Natural killer cell treated with Interleukin-12 subunit alpha and Interleukin-12 subunit beta and Interleukin-15 and Interleukin-18, amount 100 ng/mL, for 72 hours (primary cell): ENCODE measurements at regions not wholly inside any gene's neighbourhood (a gene's known extent, or its start where the extent isn't known, plus 50 kb on each side); places are given as distances from the start of the nearest gene placed in this dataset.
"Not testable (repeated sequence)": the region's sequence is repeated elsewhere in the genome, so short reads cannot be mapped to it uniquely, and the experiment has no call there.

Experiments used
- ATAC-seq, 2 donors: fragments of 150-1000 bp; cut with Tn5 transposase in 1 of 2; sonication (Bioruptor Pico), chemical (Tn5 transposase) in 1 of 2; 2 replicates each; pipeline ENCODE4 v1.10.0; 2021
- DNase-seq: peaks from one replicate; pipeline ENCODE4 v3.0.0; 2022; ENCODE audit warnings: low spot score
- H3K27ac Mint-ChIP-seq, 2 donors: 1 replicate in 1 of 2; 2 replicates in 1 of 2; pipeline ENCODE4 v1.8.0; 2022; ENCODE audit warnings: mixed read lengths in 2 of 2, mild to moderate bottlenecking in 1 of 2, moderate library complexity in 1 of 2
- H3K27me3 Mint-ChIP-seq, 2 donors: 1 replicate in 1 of 2; 2 replicates in 1 of 2; pipeline ENCODE4 v1.8.0; 2022; ENCODE audit warnings: mixed read lengths in 2 of 2
- H3K36me3 Mint-ChIP-seq: one replicate; pipeline ENCODE4 v1.8.0; 2022; ENCODE audit warnings: mixed read lengths
- H3K4me1 Mint-ChIP-seq, 2 donors: 1 replicate in 1 of 2; 2 replicates in 1 of 2; pipeline ENCODE4 v1.8.0; 2022; ENCODE audit warnings: low read depth in 2 of 2, mixed read lengths in 2 of 2, mild to moderate bottlenecking in 1 of 2
- H3K4me3 Mint-ChIP-seq: one replicate; pipeline ENCODE4 v1.8.0; 2022; ENCODE audit warnings: mixed read lengths
- H3K9me3 Mint-ChIP-seq: 2 replicates; pipeline ENCODE4 v1.8.0; 2022; ENCODE audit warnings: mixed read lengths

GRCh38 chr9:1882711-1883403 is 132.3 kb upstream of the SMARCA2 start:
- H3K27ac Mint-ChIP-seq = no peak overlapping the region
- DNase-seq = no peak
- H3K4me1 Mint-ChIP-seq = no peaks in the 10 kb centered on the region
- no peaks in the 10 kb centered on the region for H3K9me3 Mint-ChIP-seq
- H3K36me3 Mint-ChIP-seq = no peaks in the 10 kb centered on the region
- H3K27me3 Mint-ChIP-seq = peaks cover 7 to 12% of the 10 kb centered on the region in 2 donors
- no peak overlapping the region for H3K4me3 Mint-ChIP-seq
- no peak for ATAC-seq

- no peaks in the 10 kb centered on the region for H3K9me3 Mint-ChIP-seq
- H3K4me3 Mint-ChIP-seq = no peak overlapping the region
- peaks cover 18 to 34% of the 10 kb centered on the region in 2 donors for H3K27me3 Mint-ChIP-seq
- no peak for ATAC-seq
- H3K27ac Mint-ChIP-seq = no peak overlapping the region
- no peak for DNase-seq
- no peaks in the 10 kb centered on the region for H3K4me1 Mint-ChIP-seq
- no peaks in the 10 kb centered on the region for H3K36me3 Mint-ChIP-seq
Measured at GRCh38 chr9:1890201-1890600, 124.9 kb upstream of the SMARCA2 start.

DNA sequence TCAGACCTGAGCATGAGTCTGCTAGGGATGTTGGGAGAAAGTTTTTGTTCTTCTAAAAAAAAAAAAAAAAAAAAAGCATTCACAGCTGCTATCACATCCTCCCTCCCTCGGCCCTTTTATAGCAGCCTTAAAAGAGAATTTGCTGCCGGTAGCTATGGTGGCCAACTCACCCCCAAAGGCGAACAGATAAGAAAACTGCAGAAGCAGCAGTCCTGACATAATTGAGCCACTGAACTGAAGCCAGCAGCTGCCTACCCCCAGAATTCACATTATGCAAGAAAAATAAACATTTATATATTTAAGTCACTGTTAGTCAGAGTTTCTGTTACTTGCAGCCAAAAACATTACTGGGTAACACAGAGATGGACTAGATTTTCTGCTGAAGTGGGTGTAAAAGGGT is 124.3 kb upstream of the SMARCA2 start:
- H3K27me3 Mint-ChIP-seq = peaks cover 18 to 34% of the 10 kb centered on the region in 2 donors
- H3K27ac Mint-ChIP-seq = no peak overlapping the region
- DNase-seq = no peak
- no peaks in the 10 kb centered on the region for H3K36me3 Mint-ChIP-seq
- ATAC-seq = no peak
- no peaks in the 10 kb centered on the region for H3K4me1 Mint-ChIP-seq
- H3K4me3 Mint-ChIP-seq = no peak overlapping the region
- no peaks in the 10 kb centered on the region for H3K9me3 Mint-ChIP-seq

DNA sequence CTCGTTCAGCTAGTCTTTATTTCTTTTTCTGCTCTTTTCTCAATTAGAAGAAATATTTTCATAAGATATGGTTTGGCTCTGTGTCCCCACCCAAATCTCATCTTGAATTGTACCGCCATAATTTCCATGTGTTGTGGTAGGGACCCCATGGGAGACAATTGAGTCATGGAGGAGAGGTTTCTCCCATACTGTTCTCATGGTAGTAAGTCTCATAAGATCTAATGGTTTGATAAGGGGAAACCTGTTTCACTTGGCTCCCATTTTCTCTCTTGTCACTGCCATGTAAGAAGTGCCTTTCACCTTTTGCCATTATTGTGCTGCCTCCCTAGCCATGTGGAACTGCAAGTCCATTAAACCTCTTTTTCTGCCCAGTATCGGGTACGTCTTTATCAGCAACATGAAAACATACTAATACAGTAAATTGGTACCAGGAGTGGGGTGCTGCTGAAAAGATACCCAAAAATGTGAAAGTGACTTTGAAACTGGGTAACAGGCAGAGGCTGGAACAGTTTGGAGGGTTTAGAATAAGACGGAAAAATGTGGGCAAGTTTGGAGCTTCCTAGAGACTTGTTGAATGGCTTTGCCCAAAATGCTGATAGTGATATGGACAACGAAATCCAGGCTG is 112.0 kb upstream of the SMARCA2 start:
- H3K36me3 Mint-ChIP-seq = peaks cover 37% of the 10 kb centered on the region
- H3K27me3 Mint-ChIP-seq = peaks cover 5 to 23% of the 10 kb centered on the region in 2 donors
- peaks cover 16% of the 10 kb centered on the region for H3K9me3 Mint-ChIP-seq
- not testable (repeated sequence) for ATAC-seq, DNase-seq, H3K4me1 Mint-ChIP-seq, H3K27ac Mint-ChIP-seq, H3K4me3 Mint-ChIP-seq

GRCh38 chr9:1907465-1907864 is 107.7 kb upstream of the SMARCA2 start:
- peaks cover 0 to 8% of the 10 kb centered on the region in 2 donors for H3K27me3 Mint-ChIP-seq
- no peak for DNase-seq
- H3K9me3 Mint-ChIP-seq = peaks cover 6% of the 10 kb centered on the region
- H3K4me1 Mint-ChIP-seq = no peaks in the 10 kb centered on the region
- peaks cover 18% of the 10 kb centered on the region for H3K36me3 Mint-ChIP-seq
- H3K27ac Mint-ChIP-seq = no peak overlapping the region
- ATAC-seq = no peak
- no peak overlapping the region for H3K4me3 Mint-ChIP-seq

DNA sequence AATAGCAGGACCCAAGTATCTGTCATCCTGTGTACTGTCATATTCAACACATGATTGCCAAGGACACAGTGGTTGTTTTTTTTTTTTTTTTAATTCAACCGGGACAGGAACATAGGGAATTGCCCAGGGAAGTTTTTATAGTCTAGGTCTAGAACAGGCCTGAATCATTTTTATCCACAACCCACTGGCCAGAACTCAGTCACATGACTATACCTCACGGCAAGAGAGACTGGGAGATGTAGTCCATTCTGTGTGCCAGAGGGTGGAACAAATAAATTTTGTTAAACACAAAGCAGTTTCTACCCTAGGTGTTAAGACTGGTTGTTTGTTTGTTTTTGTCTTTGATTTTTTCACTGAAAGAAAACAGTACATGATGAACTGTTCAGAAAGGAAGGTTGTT is 105.8 kb upstream of the SMARCA2 start:
- peaks cover 0 to 8% of the 10 kb centered on the region in 2 donors for H3K27me3 Mint-ChIP-seq
- no peaks in the 10 kb centered on the region for H3K4me1 Mint-ChIP-seq
- no peak for ATAC-seq
- no peak overlapping the region for H3K27ac Mint-ChIP-seq
- H3K36me3 Mint-ChIP-seq = peaks cover 8% of the 10 kb centered on the region
- H3K9me3 Mint-ChIP-seq = no peaks in the 10 kb centered on the region
- no peak for DNase-seq
- no peak overlapping the region for H3K4me3 Mint-ChIP-seq

GRCh38 chr9:1910269-1910811 is 104.8 kb upstream of the SMARCA2 start:
- Mint-ChIP-seq H3K9me3 (no peaks in the 10 kb centered on the region), H3K4me3 (no peak overlapping the region), H3K36me3 (peaks cover under 1% of the 10 kb centered on the region), H3K4me1 (no peaks in the 10 kb centered on the region), H3K27me3 (peaks cover 0 to 10% of the 10 kb centered on the region in 2 donors), H3K27ac (no peak overlapping the region)
- ATAC-seq = no peak
- DNase-seq = no peak

DNA sequence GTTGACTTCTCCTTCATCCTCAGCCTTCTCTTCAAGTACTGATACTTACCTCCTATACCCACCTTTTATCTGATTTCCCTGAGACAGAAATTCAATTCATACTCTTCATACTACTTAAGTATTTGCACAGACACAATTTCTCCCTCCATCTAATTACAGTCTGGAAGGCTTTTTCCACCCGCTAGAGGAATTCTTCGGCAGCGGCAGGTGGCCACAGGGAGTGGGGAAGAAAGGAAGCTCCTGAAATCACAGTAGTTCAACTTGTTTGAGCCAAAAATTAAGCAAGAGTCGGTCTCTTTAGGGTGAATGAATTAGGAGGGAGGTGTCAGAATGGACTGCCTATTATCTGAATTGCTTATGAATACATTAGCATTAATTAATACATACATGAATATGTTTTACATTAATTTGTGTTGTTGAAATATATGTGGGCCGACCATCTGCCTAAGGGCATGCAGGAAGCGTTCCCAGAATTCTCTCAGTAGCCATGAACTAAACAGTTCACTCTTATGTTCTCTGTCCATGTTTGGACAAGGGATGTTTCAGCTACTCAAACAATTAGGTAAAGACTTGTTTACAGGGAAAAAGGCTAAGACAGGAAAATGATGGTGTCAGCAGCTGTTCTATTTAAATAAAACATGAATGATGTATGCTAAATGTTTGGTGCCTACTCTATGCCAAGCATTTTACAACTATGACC is 101.4 kb upstream of the SMARCA2 start:
- H3K27ac Mint-ChIP-seq = no peak overlapping the region
- no peaks in the 10 kb centered on the region for H3K36me3 Mint-ChIP-seq
- ATAC-seq = no peak
- DNase-seq = no peak
- no peak overlapping the region for H3K4me3 Mint-ChIP-seq
- peaks cover 19 to 20% of the 10 kb centered on the region in 2 donors for H3K27me3 Mint-ChIP-seq
- H3K4me1 Mint-ChIP-seq = no peaks in the 10 kb centered on the region
- H3K9me3 Mint-ChIP-seq = no peaks in the 10 kb centered on the region

DNA sequence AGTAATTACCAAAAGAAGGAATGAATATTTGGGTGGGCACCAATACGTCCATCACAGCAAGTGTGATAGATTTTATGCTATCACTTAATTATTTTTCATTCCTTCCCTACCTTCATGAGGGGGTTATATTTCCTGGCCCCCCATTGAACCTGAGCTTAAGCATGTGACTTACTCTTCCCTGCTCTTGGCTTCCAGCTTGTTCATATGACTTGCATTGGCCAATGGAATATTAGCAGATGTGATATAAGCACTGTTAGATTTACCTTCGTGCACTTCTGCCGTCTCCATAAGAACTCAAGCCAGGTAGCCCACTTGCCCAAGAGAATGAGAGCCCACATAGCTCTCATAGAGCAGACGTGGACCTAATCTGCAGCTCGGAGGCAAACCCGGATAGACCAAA is 99.1 kb upstream of the SMARCA2 start:
- no peak for DNase-seq
- Mint-ChIP-seq H3K36me3 (no peaks in the 10 kb centered on the region), H3K27me3 (peaks cover 26 to 34% of the 10 kb centered on the region in 2 donors), H3K4me3 (no peak overlapping the region), H3K9me3 (no peaks in the 10 kb centered on the region), H3K27ac (no peak overlapping the region), H3K4me1 (no peaks in the 10 kb centered on the region)
- ATAC-seq = no peak

- H3K27ac Mint-ChIP-seq = no peak overlapping the region
- H3K9me3 Mint-ChIP-seq = no peaks in the 10 kb centered on the region
- H3K27me3 Mint-ChIP-seq = peaks cover 24 to 34% of the 10 kb centered on the region in 2 donors
- no peaks in the 10 kb centered on the region for H3K36me3 Mint-ChIP-seq
- ATAC-seq (no peak), DNase-seq (no peak)
- no peak overlapping the region for H3K4me3 Mint-ChIP-seq
- no peaks in the 10 kb centered on the region for H3K4me1 Mint-ChIP-seq
Measured at GRCh38 chr9:1916655-1917054, 98.5 kb upstream of the SMARCA2 start.

- DNase-seq = no peak
- no peaks in the 10 kb centered on the region for H3K9me3 Mint-ChIP-seq
- no peak overlapping the region for H3K4me3 Mint-ChIP-seq
- no peaks in the 10 kb centered on the region for H3K4me1 Mint-ChIP-seq
- peaks cover 27 to 34% of the 10 kb centered on the region in 2 donors for H3K27me3 Mint-ChIP-seq
- H3K27ac Mint-ChIP-seq = no peak overlapping the region
- no peaks in the 10 kb centered on the region for H3K36me3 Mint-ChIP-seq
- ATAC-seq = no peak
Measured at GRCh38 chr9:1917396-1917935, 97.7 kb upstream of the SMARCA2 start.

GRCh38 chr9:1918108-1918507 is 97.0 kb upstream of the SMARCA2 start:
- ATAC-seq (no peak), DNase-seq (no peak)
- no peaks in the 10 kb centered on the region for H3K36me3 Mint-ChIP-seq
- H3K9me3 Mint-ChIP-seq = no peaks in the 10 kb centered on the region
- H3K4me1 Mint-ChIP-seq = no peaks in the 10 kb centered on the region
- peaks cover 27 to 34% of the 10 kb centered on the region in 2 donors for H3K27me3 Mint-ChIP-seq
- H3K27ac Mint-ChIP-seq = no peak overlapping the region
- no peak overlapping the region for H3K4me3 Mint-ChIP-seq

DNA sequence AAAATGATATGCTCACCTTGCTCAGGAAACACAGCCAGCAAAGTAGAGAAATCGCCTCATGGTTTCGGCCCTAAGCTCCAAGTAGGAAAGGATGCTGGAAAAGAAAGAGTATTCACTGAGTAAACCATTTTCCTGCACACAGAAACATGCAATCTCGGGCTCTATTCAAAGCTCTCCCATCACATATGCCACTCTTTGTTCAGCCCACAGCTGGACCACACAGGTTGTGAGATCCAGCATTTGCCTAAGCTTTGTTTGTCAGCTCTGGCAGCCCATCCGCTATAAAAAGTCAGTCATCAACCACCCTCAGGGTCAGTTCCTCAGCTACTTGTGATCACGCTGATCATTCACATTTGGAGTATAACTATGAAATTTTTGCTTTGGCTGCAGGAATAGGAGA is 96.5 kb upstream of the SMARCA2 start:
- peaks cover 27 to 35% of the 10 kb centered on the region in 2 donors for H3K27me3 Mint-ChIP-seq

DNA sequence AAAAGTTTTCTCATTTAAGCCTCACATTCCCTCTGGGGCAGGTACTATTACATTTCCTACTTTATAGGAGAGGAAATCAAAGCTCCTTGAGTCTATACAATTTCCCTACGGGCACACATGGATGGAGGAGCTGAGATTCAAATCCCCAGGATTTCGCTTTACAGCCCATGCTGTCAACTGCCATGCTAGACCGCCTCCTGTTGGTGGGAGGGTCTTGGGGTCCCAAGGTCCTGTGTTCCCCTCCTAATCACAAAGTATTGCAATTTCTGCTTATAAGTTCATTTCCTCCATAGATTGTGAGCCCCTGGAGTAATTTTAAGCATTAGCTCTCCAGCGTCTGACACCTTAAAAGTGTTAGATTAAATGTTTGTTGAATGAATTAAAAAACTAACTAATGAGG is 95.9 kb upstream of the SMARCA2 start:
- H3K27me3 Mint-ChIP-seq = peaks cover 30 to 41% of the 10 kb centered on the region in 2 donors
- no peak for ATAC-seq
- DNase-seq = no peak
- H3K36me3 Mint-ChIP-seq = no peaks in the 10 kb centered on the region
- no peaks in the 10 kb centered on the region for H3K9me3 Mint-ChIP-seq
- H3K27ac Mint-ChIP-seq = no peak overlapping the region
- H3K4me1 Mint-ChIP-seq = no peaks in the 10 kb centered on the region
- no peak overlapping the region for H3K4me3 Mint-ChIP-seq

More for the DNA sequence above, 96.5 kb upstream of the SMARCA2 start:
- no peak overlapping the region for H3K27ac Mint-ChIP-seq
- H3K9me3 Mint-ChIP-seq = no peaks in the 10 kb centered on the region
- DNase-seq (no peak), ATAC-seq (no peak)
- H3K36me3 Mint-ChIP-seq = no peaks in the 10 kb centered on the region
- no peak overlapping the region for H3K4me3 Mint-ChIP-seq
- H3K4me1 Mint-ChIP-seq = no peaks in the 10 kb centered on the region
